Activated B cell treated with CpG ODN at 0.5 μM for 24 hours (primary cell): ENCODE measurements at regions not wholly inside any gene's neighbourhood (a gene's known extent, or its start where the extent isn't known, plus 50 kb on each side); places are given as distances from the start of the nearest gene placed in this dataset.

Source experiments
- ATAC-seq: fragments of 200-7000 bp; cut with Tn5 transposase; one replicate; pipeline ENCODE4 v1.10.0; 2021; ENCODE audit warnings: low read depth, mild to moderate bottlenecking, moderate library complexity
- CTCF ChIA-PET: fragments of 350-600 bp; sonication (Branson Sonifier 250); formaldehyde crosslinking; loops from one replicate; lab custom pipeline; 2021; ENCODE audit warnings: antibody characterized with exemption; lab: Charles Lee
- POLR2A ChIA-PET: fragments of 350-600 bp; sonication (Branson Sonifier 250); formaldehyde crosslinking; loops from one replicate; lab custom pipeline; 2021; ENCODE audit warnings: antibody characterized with exemption; lab: Charles Lee
- DNase-seq: peaks from one replicate; pipeline ENCODE4 v3.0.0; 2022
- H3K27ac Mint-ChIP-seq: one replicate; pipeline ENCODE4 v1.8.0; 2020; ENCODE audit warnings: mixed read lengths
- H3K27me3 Mint-ChIP-seq: one replicate; pipeline ENCODE4 v1.8.0; 2021; ENCODE audit warnings: mixed read lengths
- H3K36me3 Mint-ChIP-seq: one replicate; pipeline ENCODE4 v1.8.0; 2021; ENCODE audit warnings: low read depth, mixed read lengths
- H3K4me1 Mint-ChIP-seq: one replicate; pipeline ENCODE4 v1.8.0; 2021; ENCODE audit warnings: mixed read lengths
- H3K4me3 Mint-ChIP-seq: one replicate; pipeline ENCODE4 v1.8.0; 2020; ENCODE audit warnings: mild to moderate bottlenecking, mixed read lengths
- H3K9me3 Mint-ChIP-seq: one replicate; pipeline ENCODE4 v1.8.0; 2020; ENCODE audit warnings: mixed read lengths
- intact Hi-C: fragments of 100-400 bp; cut with micrococcal nuclease; formaldehyde crosslinking; loops from one replicate; pipeline ENCODE4 v1.15.1; 2024
- TF ChIP-seq, protein P1 (sequence below): fragments of 200-600 bp; IDR thresholded peaks from one replicate; pipeline ENCODE4 v1.8.0; 2022; ENCODE audit warnings: antibody characterized with exemption, mild to moderate bottlenecking

DNA sequence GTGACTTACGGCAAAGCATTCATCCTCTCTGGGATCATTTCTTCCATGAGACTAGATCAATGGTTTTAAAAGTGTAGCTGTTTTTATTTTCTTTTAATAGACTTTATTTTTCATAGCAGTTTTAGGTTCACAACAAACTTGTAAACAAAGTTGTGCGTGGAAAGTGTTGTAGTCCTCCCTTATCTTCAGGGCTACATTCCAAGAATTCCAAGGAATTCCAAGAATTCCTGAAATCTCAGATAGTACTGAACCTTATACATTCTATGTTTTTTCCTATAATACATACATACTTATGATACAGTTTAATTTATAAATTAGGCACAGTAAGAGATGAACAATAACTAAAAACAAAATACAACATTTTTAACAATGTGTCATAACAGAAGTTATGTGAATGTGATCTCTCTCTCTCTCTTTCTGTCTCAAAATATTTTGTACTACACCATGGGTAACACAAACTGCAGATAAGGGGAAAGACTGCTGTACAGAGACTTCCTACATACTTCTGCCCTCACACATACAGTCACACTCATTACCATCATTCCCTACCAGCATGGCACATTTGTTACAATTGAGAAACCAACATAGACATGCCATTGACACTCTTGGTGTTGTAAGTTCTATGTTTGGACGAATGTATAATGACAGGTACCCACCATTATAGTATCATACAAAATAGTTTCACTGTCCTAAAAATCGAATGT, 1933.2 kb upstream of the WWC1 start:
- H3K9me3 Mint-ChIP-seq = peaks cover 8% of the 10 kb centered on the region
- no peak overlapping the region for H3K4me3 Mint-ChIP-seq
- no peaks in the 10 kb centered on the region for H3K4me1 Mint-ChIP-seq
- no peak overlapping the region for H3K27ac Mint-ChIP-seq
- DNase-seq (no peak), ATAC-seq (no peak)
- POLR2A ChIA-PET = no interaction called here
- TF ChIP-seq, protein P1, sequence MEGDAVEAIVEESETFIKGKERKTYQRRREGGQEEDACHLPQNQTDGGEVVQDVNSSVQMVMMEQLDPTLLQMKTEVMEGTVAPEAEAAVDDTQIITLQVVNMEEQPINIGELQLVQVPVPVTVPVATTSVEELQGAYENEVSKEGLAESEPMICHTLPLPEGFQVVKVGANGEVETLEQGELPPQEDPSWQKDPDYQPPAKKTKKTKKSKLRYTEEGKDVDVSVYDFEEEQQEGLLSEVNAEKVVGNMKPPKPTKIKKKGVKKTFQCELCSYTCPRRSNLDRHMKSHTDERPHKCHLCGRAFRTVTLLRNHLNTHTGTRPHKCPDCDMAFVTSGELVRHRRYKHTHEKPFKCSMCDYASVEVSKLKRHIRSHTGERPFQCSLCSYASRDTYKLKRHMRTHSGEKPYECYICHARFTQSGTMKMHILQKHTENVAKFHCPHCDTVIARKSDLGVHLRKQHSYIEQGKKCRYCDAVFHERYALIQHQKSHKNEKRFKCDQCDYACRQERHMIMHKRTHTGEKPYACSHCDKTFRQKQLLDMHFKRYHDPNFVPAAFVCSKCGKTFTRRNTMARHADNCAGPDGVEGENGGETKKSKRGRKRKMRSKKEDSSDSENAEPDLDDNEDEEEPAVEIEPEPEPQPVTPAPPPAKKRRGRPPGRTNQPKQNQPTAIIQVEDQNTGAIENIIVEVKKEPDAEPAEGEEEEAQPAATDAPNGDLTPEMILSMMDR = no peak
- CTCF ChIA-PET = no interaction called here
- no peaks in the 10 kb centered on the region for H3K27me3 Mint-ChIP-seq
- intact Hi-C loops = no loop called here
- no peaks in the 10 kb centered on the region for H3K36me3 Mint-ChIP-seq

DNA sequence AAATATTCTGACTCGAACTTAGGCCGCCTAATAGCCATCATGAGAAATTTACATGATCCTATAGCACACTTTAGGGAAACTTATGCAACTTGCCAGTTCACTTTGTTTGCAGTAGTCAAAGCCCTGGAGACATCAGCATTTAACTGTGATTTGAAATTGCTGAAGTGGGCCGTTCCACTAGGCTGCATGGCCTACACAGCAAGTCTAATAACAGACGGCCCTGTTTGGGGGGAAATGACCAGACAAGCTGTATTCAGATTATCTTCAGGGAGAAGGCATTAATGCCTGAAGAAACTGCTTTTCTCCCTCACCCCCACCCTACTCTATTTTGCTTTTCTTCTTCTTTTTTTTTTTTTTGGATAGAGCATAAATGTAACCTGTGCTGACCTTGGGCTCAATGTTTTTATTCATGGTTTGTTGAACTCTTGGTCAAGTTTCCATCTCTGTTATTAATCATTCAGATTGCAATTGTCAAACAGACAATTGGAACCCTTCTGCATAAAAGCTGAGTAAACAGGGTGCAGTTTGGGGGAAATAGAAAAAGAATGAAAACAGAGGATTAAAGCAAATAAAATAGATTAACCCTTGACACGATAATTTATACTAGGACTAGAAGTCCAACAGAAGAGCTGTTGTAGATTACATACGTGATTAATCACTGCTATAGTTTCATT, 1928.2 kb upstream of the WWC1 start:
- Mint-ChIP-seq H3K36me3 (no peaks in the 10 kb centered on the region), H3K4me3 (no peak overlapping the region), H3K27ac (no peak overlapping the region), H3K27me3 (no peaks in the 10 kb centered on the region), H3K4me1 (no peaks in the 10 kb centered on the region), H3K9me3 (peaks cover 3% of the 10 kb centered on the region)
- DNase-seq (no peak), ATAC-seq (no peak)
- intact Hi-C loops = no loop called here
- POLR2A ChIA-PET = no interaction called here
- TF ChIP-seq, protein P1 = no peak
- CTCF ChIA-PET = no interaction called here

DNA sequence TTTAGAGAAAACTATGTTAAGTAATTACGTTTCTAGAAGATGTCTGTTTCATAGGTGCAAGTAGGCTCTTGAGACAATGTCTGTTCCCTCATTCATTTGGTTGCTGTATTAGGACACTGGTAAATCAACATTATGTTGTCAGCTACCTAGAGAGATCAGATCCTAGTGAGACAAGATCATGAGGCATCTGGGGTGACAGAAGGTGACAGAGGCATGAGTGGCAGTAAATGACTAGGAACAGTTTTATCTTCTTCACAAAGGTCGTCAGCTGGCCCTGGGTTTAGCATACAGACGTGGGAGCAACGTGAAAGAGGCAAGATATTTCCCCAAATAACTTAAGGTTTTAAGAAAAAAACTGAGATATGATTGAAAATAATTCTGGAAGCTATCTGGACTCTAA, 1926.3 kb upstream of the WWC1 start:
- intact Hi-C loops = no loop called here
- ChIA-PET POLR2A (no interaction called here), CTCF (no interaction called here)
- Mint-ChIP-seq H3K4me1 (no peaks in the 10 kb centered on the region), H3K27me3 (no peaks in the 10 kb centered on the region), H3K9me3 (peaks cover 3% of the 10 kb centered on the region), H3K36me3 (no peaks in the 10 kb centered on the region), H3K27ac (no peak overlapping the region), H3K4me3 (no peak overlapping the region)
- no peak for DNase-seq
- ATAC-seq = no peak
- TF ChIP-seq, protein P1 = no peak

DNA sequence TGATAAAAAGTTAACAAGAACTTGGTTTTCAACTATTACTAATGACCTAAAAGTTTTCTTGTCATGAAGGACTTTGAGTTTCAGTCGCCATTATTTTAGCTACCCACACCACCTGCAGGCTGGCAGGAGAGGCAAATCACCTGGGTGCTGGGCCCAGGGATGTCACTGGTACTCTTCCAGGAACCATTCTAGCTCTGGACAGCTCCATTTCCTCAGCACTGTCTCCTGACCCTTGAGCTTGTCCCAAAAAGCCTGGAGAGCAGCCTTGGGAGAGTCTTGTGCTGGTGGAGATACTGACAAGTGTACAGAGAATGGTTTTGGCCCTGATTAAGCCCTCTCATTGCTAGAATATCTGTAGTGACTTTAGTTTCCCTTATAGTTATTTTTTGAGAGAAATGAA, 1924.1 kb upstream of the WWC1 start:
- H3K4me3 Mint-ChIP-seq = no peak overlapping the region
- DNase-seq (no peak), ATAC-seq (no peak)
- intact Hi-C loops = no loop called here
- CTCF ChIA-PET = no interaction called here
- no peaks in the 10 kb centered on the region for H3K9me3 Mint-ChIP-seq
- no peaks in the 10 kb centered on the region for H3K27me3 Mint-ChIP-seq
- POLR2A ChIA-PET = no interaction called here
- H3K36me3 Mint-ChIP-seq = no peaks in the 10 kb centered on the region
- no peaks in the 10 kb centered on the region for H3K4me1 Mint-ChIP-seq
- no peak overlapping the region for H3K27ac Mint-ChIP-seq
- TF ChIP-seq, protein P1 = no peak

DNA sequence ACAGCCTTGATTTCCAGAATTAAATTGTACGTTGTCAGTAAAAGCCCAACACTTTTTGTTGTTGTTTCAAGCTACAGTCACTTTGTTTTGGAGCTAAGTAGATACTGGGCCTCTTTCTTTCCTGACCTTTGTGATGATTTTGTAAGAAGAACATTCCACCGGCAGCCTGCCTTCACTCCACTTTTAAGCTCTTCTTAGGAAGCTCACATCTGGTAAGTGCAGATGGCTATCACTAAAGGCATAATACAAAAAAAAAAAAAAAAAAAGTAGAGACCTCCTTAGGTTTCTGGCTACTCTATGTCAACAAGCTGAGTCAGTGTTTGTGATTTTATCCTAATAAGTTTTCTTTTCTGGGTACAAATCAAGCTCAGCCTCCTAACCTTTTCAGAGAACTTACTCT, 1922.1 kb upstream of the WWC1 start:
- ChIA-PET CTCF (no interaction called here), POLR2A (no interaction called here)
- intact Hi-C loops = no loop called here
- TF ChIP-seq, protein P1 = no peak
- Mint-ChIP-seq H3K4me1 (no peaks in the 10 kb centered on the region), H3K36me3 (no peaks in the 10 kb centered on the region), H3K27ac (no peak overlapping the region), H3K4me3 (no peak overlapping the region), H3K27me3 (no peaks in the 10 kb centered on the region), H3K9me3 (no peaks in the 10 kb centered on the region)
- no peak for DNase-seq
- ATAC-seq = no peak
